Left ventricle myocardium inferior (tissue), 1 donor: ENCODE measurements at regions not wholly inside any gene's neighbourhood (a gene's known extent, or its start where the extent isn't known, plus 50 kb on each side); places are given as distances from the start of the nearest gene placed in this dataset.

ENCODE experiments used
- DNase-seq: peaks from one replicate; pipeline ENCODE4 v3.0.0-alpha.2; 2020
- H3K27ac ChIP-seq: fragments of 200-600 bp; replicated peaks from 2 replicates; pipeline ENCODE4 v1.8.0; 2021
- H3K27me3 ChIP-seq: fragments of 200-600 bp; 2 replicates; pipeline ENCODE4 v1.8.0; 2021; ENCODE audit warnings: low read depth
- H3K36me3 ChIP-seq: fragments of 200-600 bp; 2 replicates; pipeline ENCODE4 v1.8.0; 2021
- H3K4me1 ChIP-seq: fragments of 200-600 bp; 2 replicates; pipeline ENCODE4 v1.8.0; 2021
- H3K4me3 ChIP-seq: fragments of 200-600 bp; 2 replicates; pipeline ENCODE4 v1.8.0; 2021; ENCODE audit warnings: mild to moderate bottlenecking, moderate library complexity
- H3K9me3 ChIP-seq: fragments of 200-600 bp; replicated peaks from 2 replicates; pipeline ENCODE4 v1.8.0; 2021
- CTCF ChIP-seq: fragments of 200-600 bp; IDR thresholded peaks from 2 replicates; pipeline ENCODE4 v1.8.0; 2021; ENCODE audit warnings: antibody characterized with exemption, mild to moderate bottlenecking, borderline replicate concordance
- intact Hi-C: fragments of 100-400 bp; cut with micrococcal nuclease; formaldehyde crosslinking; loops from one replicate; pipeline ENCODE4 v1.11.0; 2022
- donor health status: DM: no; HTN: yes; CAD: no; lungs with severe emphysema.

DNA sequence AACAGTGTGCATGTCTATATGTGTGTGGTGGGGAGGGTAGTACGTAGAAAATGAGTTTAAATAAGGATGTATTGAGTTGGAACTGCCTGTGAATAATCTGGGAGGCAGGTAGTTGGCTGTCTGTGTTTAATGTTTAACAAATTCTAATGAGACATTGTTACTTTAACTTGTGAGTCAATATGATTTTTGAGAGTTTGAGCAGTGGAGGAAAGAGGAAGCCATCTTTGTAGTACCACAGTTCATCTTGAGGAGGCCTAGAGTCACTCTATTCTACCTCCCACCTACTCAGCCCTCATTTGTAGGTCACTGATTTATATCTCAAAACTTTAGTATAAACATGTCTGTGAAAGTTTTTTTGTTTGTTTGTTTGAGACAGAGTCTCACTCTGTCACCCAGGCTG, 129.9 kb upstream of the ITGB1 start:
- no peak for DNase-seq
- intact Hi-C loops, result no loop called here
- Histone ChIP-seq H3K27me3 (peaks cover 27% of the 10 kb centered on the region), H3K36me3 (no peaks in the 10 kb centered on the region), H3K4me3 (no peak overlapping the region), H3K4me1 (peaks cover 12% of the 10 kb centered on the region), H3K27ac (no peak overlapping the region), H3K9me3 (peaks cover 6% of the 10 kb centered on the region)
- TF ChIP-seq CTCF, result no peak

DNA sequence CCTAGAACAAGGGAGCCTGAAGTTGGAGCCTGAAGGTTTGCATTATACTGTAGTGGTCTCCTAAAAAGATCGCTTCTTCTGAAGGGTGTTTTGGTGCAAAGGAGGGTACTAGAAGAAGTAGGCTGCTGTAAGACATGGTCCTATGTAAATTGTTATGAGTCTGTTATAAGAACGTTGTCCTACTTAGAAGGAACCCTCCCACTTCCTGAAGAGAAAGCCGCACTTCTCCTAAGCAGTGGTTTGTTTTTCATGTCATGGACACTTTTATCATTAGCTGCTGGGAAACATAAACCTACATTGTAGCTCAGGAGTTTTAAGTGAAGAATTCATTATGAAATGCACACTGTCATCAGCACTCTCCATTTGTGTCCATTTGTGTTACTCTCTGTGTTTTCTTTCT, 129.1 kb upstream of the ITGB1 start:
- no peaks in the 10 kb centered on the region for H3K36me3 ChIP-seq
- H3K27ac ChIP-seq, result no peak overlapping the region
- H3K9me3 ChIP-seq, result peaks cover 6% of the 10 kb centered on the region
- H3K27me3 ChIP-seq, result peaks cover 27% of the 10 kb centered on the region
- peaks cover 12% of the 10 kb centered on the region for H3K4me1 ChIP-seq
- no peak overlapping the region for H3K4me3 ChIP-seq
- DNase-seq, result no peak
- intact Hi-C loops, result no loop called here
- no peak for TF ChIP-seq CTCF

GRCh38 chr10:33086100-33086499, 128.1 kb upstream of the ITGB1 start:
- H3K4me3 ChIP-seq, result no peak overlapping the region
- no peak for DNase-seq
- no peak overlapping the region for H3K27ac ChIP-seq
- no peaks in the 10 kb centered on the region for H3K36me3 ChIP-seq
- peaks cover 27% of the 10 kb centered on the region for H3K27me3 ChIP-seq
- H3K4me1 ChIP-seq, result peaks cover 12% of the 10 kb centered on the region
- peaks cover 6% of the 10 kb centered on the region for H3K9me3 ChIP-seq
- no peak for TF ChIP-seq CTCF
- intact Hi-C loops, result no loop called here

DNA sequence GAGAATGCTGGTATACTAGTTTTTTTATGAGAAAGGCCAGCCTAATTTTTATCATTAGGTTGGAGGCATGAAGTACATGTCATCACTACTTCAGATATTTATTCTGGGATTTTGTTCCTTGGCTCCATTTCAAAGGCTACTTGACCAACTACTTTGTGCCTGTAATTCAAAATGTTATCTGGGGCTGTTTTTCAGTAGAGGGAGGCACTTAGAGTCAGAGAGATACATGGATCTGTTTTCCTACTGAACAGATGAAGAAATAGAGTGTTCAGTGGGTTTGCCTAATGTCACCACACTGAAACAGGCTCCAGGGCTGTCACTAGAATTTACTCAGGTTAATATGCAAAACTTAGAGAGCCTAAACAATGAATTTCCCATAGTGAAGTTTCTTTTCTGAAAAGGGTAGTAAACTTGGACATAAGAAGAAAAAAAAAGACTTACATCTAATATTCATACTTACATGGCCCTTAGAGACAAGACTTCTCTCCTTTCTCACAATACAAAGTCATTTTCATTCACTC, 127.3 kb upstream of the ITGB1 start:
- DNase-seq, result no peak
- no peak for TF ChIP-seq CTCF
- no peaks in the 10 kb centered on the region for H3K36me3 ChIP-seq
- H3K4me3 ChIP-seq, result no peak overlapping the region
- peaks cover 12% of the 10 kb centered on the region for H3K4me1 ChIP-seq
- intact Hi-C loops, result no loop called here
- H3K27me3 ChIP-seq, result peaks cover 27% of the 10 kb centered on the region
- H3K27ac ChIP-seq, result no peak overlapping the region
- H3K9me3 ChIP-seq, result peaks cover 6% of the 10 kb centered on the region

- Histone ChIP-seq H3K4me1 (peaks cover 12% of the 10 kb centered on the region), H3K4me3 (no peak overlapping the region), H3K36me3 (no peaks in the 10 kb centered on the region), H3K9me3 (peaks cover 6% of the 10 kb centered on the region), H3K27me3 (peaks cover 26% of the 10 kb centered on the region), H3K27ac (no peak overlapping the region)
- no peak for TF ChIP-seq CTCF
- no peak for DNase-seq
- intact Hi-C loops, result no loop called here
Observed at GRCh38 chr10:33084453-33084852, 126.4 kb upstream of the ITGB1 start.
